ENCODE measurements at regions not wholly inside any gene's neighbourhood (a gene's known extent, or its start where the extent isn't known, plus 50 kb on each side); places are given as distances from the start of the nearest gene placed in this dataset.

GRCh38 chr5:98128271-98128670 is 645.2 kb upstream of the RGMB start:
- Histone ChIP-seq H3K4me3 (ENCODE audit: low read depth in 1 of 3, low read length in 3 of 3) (no peak overlapping the region), H3K27me3 (ENCODE audit: control insufficient read depth in 4 of 4, insufficient read depth in 4 of 4, low read length in 3 of 4) (no peaks in the 10 kb centered on the region), H3K36me3 (ENCODE audit: control insufficient read depth in 4 of 4, insufficient read depth in 3 of 4, low read depth in 1 of 4, low read length in 3 of 4) (no peaks in the 10 kb centered on the region), H3K4me1 (ENCODE audit: control insufficient read depth in 4 of 4, insufficient read depth in 4 of 4, low read length in 3 of 4) (no peaks in the 10 kb centered on the region), H3K9ac (ENCODE audit: low read depth in 1 of 2, low read length in 2 of 2) (no peak overlapping the region), H3K9me3 (ENCODE audit: control insufficient read depth in 4 of 4, low read length in 3 of 4) (no peaks in the 10 kb centered on the region), H3K27ac (ENCODE audit: low read depth in 1 of 2, low read length in 2 of 2) (no peak overlapping the region)
- no peak for DNase-seq (ENCODE audit: low spot score)
- WGBS, result 64% methylated on average over 2 of the region's 2 CpGs
- no peak for TF ChIP-seq HNF4A (conservative IDR thresholded peaks at IDR 0.05)
- TF ChIP-seq ATF3 (IDR thresholded peaks at IDR 0.05), result no peak
- no peak for TF ChIP-seq HNF4G (IDR thresholded peaks at IDR 0.05)
- TF ChIP-seq YY1 (IDR thresholded peaks at IDR 0.05), result no peak
- TF ChIP-seq FOXA1 (IDR thresholded peaks at IDR 0.05), result no peak
- TF ChIP-seq EGR1 (IDR thresholded peaks at IDR 0.05; ENCODE audit: low read depth in 2 of 2), result no peak
- no peak for TF ChIP-seq NR2F2 (IDR thresholded peaks at IDR 0.05)
- no peak for TF ChIP-seq RXRA (IDR thresholded peaks at IDR 0.05)
- no peak for TF ChIP-seq RAD21 (IDR thresholded peaks at IDR 0.05)
- no peak for TF ChIP-seq SP1 (IDR thresholded peaks at IDR 0.05)
- TF ChIP-seq, protein P1, sequence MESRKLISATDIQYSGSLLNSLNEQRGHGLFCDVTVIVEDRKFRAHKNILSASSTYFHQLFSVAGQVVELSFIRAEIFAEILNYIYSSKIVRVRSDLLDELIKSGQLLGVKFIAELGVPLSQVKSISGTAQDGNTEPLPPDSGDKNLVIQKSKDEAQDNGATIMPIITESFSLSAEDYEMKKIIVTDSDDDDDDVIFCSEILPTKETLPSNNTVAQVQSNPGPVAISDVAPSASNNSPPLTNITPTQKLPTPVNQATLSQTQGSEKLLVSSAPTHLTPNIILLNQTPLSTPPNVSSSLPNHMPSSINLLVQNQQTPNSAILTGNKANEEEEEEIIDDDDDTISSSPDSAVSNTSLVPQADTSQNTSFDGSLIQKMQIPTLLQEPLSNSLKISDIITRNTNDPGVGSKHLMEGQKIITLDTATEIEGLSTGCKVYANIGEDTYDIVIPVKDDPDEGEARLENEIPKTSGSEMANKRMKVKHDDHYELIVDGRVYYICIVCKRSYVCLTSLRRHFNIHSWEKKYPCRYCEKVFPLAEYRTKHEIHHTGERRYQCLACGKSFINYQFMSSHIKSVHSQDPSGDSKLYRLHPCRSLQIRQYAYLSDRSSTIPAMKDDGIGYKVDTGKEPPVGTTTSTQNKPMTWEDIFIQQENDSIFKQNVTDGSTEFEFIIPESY (IDR thresholded peaks at IDR 0.05), result no peak
- TF ChIP-seq FOXA2 (IDR thresholded peaks at IDR 0.05), result no peak
- TF ChIP-seq, protein P2, sequence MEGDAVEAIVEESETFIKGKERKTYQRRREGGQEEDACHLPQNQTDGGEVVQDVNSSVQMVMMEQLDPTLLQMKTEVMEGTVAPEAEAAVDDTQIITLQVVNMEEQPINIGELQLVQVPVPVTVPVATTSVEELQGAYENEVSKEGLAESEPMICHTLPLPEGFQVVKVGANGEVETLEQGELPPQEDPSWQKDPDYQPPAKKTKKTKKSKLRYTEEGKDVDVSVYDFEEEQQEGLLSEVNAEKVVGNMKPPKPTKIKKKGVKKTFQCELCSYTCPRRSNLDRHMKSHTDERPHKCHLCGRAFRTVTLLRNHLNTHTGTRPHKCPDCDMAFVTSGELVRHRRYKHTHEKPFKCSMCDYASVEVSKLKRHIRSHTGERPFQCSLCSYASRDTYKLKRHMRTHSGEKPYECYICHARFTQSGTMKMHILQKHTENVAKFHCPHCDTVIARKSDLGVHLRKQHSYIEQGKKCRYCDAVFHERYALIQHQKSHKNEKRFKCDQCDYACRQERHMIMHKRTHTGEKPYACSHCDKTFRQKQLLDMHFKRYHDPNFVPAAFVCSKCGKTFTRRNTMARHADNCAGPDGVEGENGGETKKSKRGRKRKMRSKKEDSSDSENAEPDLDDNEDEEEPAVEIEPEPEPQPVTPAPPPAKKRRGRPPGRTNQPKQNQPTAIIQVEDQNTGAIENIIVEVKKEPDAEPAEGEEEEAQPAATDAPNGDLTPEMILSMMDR (IDR thresholded peaks at IDR 0.05; ENCODE audit: low read depth, low read length, missing input control), result no peak
- TF ChIP-seq, protein P3, sequence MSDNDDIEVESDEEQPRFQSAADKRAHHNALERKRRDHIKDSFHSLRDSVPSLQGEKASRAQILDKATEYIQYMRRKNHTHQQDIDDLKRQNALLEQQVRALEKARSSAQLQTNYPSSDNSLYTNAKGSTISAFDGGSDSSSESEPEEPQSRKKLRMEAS (IDR thresholded peaks at IDR 0.05), result no peak

DNA sequence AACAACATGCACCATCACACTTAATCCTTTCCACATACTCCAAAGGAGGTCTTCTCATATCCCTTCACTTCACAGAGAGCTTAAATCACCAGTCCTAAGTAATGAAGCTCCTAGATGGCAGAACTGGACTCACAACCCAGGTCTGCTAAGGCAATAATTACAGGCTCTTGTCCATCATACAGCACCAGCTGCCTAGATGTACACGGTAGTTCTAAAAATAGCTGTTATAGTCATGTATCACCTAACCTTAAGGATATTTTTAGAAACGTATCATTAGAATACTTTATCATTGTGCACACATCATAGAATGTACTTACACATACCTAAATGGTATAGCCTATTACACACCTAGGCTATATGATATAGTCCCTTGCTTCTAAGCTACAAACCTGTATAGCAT is 644.6 kb upstream of the RGMB start:
- Histone ChIP-seq H3K9me3 (ENCODE audit: control insufficient read depth in 4 of 4, low read length in 3 of 4) (no peaks in the 10 kb centered on the region), H3K27me3 (ENCODE audit: control insufficient read depth in 4 of 4, insufficient read depth in 4 of 4, low read length in 3 of 4) (no peaks in the 10 kb centered on the region), H3K4me1 (ENCODE audit: control insufficient read depth in 4 of 4, insufficient read depth in 4 of 4, low read length in 3 of 4) (no peaks in the 10 kb centered on the region), H3K9ac (ENCODE audit: low read depth in 1 of 2, low read length in 2 of 2) (no peak overlapping the region), H3K4me3 (ENCODE audit: low read depth in 1 of 3, low read length in 3 of 3) (no peak overlapping the region), H3K27ac (ENCODE audit: low read depth in 1 of 2, low read length in 2 of 2) (no peak overlapping the region), H3K36me3 (ENCODE audit: control insufficient read depth in 4 of 4, insufficient read depth in 3 of 4, low read depth in 1 of 4, low read length in 3 of 4) (no peaks in the 10 kb centered on the region)
- WGBS, result 80% methylated on average over 2 of the region's 2 CpGs
- DNase-seq (ENCODE audit: low spot score), result no peak
- TF ChIP-seq, protein P2 (IDR thresholded peaks at IDR 0.05; ENCODE audit: low read depth, low read length, missing input control), result no peak
- TF ChIP-seq, protein P1 (IDR thresholded peaks at IDR 0.05), result no peak
- TF ChIP-seq GABPA (IDR thresholded peaks at IDR 0.05 in 1 of 2, conservative IDR thresholded peaks at IDR 0.05 in 1 of 2) (no peak), ATF3 (IDR thresholded peaks at IDR 0.05) (no peak), RAD21 (IDR thresholded peaks at IDR 0.05) (no peak), HNF4G (IDR thresholded peaks at IDR 0.05) (no peak), HNF4A (conservative IDR thresholded peaks at IDR 0.05) (no peak), TAF1 (conservative IDR thresholded peaks at IDR 0.05) (no peak), FOXA2 (IDR thresholded peaks at IDR 0.05) (no peak), JUND (IDR thresholded peaks at IDR 0.05) (no peak), REST (IDR thresholded peaks at IDR 0.05) (no peak), EGR1 (IDR thresholded peaks at IDR 0.05; ENCODE audit: low read depth in 2 of 2) (no peak)
- TF ChIP-seq, protein P3 (IDR thresholded peaks at IDR 0.05), result no peak

Data from liver (tissue), 8 donors.